Gastroesophageal sphincter (tissue), 3 donors: ENCODE measurements at regions not wholly inside any gene's neighbourhood (a gene's known extent, or its start where the extent isn't known, plus 50 kb on each side); places are given as distances from the start of the nearest gene placed in this dataset.

Experiments used
- CTCF ChIP-seq, 4 experiments: fragments of 200-600 bp in 2 of 4; fragments of 450-650 bp in 2 of 4; sonication (generic) in 1 of 4; IDR thresholded peaks; one replicate each; pipeline ENCODE4 v1.5.1; 2017 to 2019; ENCODE audit warnings: antibody characterized with exemption in 4 of 4, mild to moderate bottlenecking in 2 of 4, moderate library complexity in 2 of 4
- EP300 ChIP-seq: sonication (generic); formaldehyde crosslinking; IDR thresholded peaks from one replicate; pipeline ENCODE4 v1.6.1; 2017; ENCODE audit warnings: antibody characterized with exemption, mild to moderate bottlenecking
- POLR2A ChIP-seq, 2 donors: fragments of 450-650 bp; IDR thresholded peaks; one replicate each; pipeline ENCODE4 v1.6.1; 2017; ENCODE audit warnings: antibody characterized with exemption in 2 of 2, mild to moderate bottlenecking in 2 of 2, moderate library complexity in 1 of 2
- POLR2AphosphoS5 ChIP-seq: sonication (generic); formaldehyde crosslinking; IDR thresholded peaks from one replicate; pipeline ENCODE4 v1.6.1; 2017; ENCODE audit warnings: antibody characterized with exemption

- TF ChIP-seq POLR2AphosphoS5 (no peak), CTCF (IDR thresholded peaks at IDR 0.05) (no peak), EP300 (no peak), POLR2A (IDR thresholded peaks at IDR 0.05) (no peak)
These were observed 100.1 kb downstream of the PSAT1 start for GRCh38 chr9:78397045-78397444.
